Stomach (tissue), 8 donors: ENCODE measurements at regions not wholly inside any gene's neighbourhood (a gene's known extent, or its start where the extent isn't known, plus 50 kb on each side); places are given as distances from the start of the nearest gene placed in this dataset.
"Not testable (repeated sequence)": the region's sequence is repeated elsewhere in the genome, so short reads cannot be mapped to it uniquely, and the experiment has no call there.

Source experiments
- DNase-seq, 2 donors: peaks; one replicate each; pipeline versions ENCODE4 v3.0.0 to v3.0.0-alpha.2; 2013 to 2019
- H3K27ac ChIP-seq, 5 donors: fragments of 200-600 bp in 4 of 5; sonication (generic) in 4 of 5; one replicate each; pipeline ENCODE4 v1.5.1; 2013 to 2019; ENCODE audit warnings: mild to moderate bottlenecking in 1 of 5, moderate library complexity in 1 of 5
- H3K27me3 ChIP-seq, 3 donors: fragments of 200-600 bp; sonication (generic); one replicate each; pipeline ENCODE4 v1.5.1; 2017 to 2019; ENCODE audit warnings: mixed run types in 1 of 3
- H3K36me3 ChIP-seq, 4 donors: fragments of 200-600 bp; sonication (generic); 1 replicate in 3 of 4; 2 replicates in 1 of 4; pipeline ENCODE4 v1.5.1; 2016 to 2019
- H3K4me1 ChIP-seq, 4 donors: fragments of 200-600 bp; sonication (generic); one replicate each; pipeline ENCODE4 v1.5.1; 2016 to 2019
- H3K4me3 ChIP-seq, 4 donors: fragments of 200-600 bp; sonication (generic) in 3 of 4; one replicate each; pipeline ENCODE4 v1.5.1; 2016 to 2019; ENCODE audit warnings: mild to moderate bottlenecking in 1 of 4
- H3K9me3 ChIP-seq, 4 donors: fragments of 200-600 bp; sonication (generic); one replicate each; pipeline ENCODE4 v1.5.1; 2016 to 2019
- EP300 ChIP-seq: sonication (generic); formaldehyde crosslinking; IDR thresholded peaks from one replicate; pipeline ENCODE4 v1.6.1; 2017; ENCODE audit warnings: antibody characterized with exemption
- POLR2A ChIP-seq, 4 donors: fragments of 450-650 bp; IDR thresholded peaks; one replicate each; pipeline ENCODE4 v1.6.1; 2016; ENCODE audit warnings: antibody characterized with exemption in 4 of 4, control low read depth in 2 of 4, mild to moderate bottlenecking in 1 of 4, moderate library complexity in 1 of 4
- POLR2AphosphoS5 ChIP-seq, 3 donors: sonication (generic); formaldehyde crosslinking; IDR thresholded peaks; one replicate each; pipeline ENCODE4 v1.6.1; 2016; ENCODE audit warnings: antibody characterized with exemption in 3 of 3
- WGBS, 5 donors: extraction: QIAGEN DNeasy Blood & Tissue Kit in 3 of 5; methylation state at CpG; one replicate each; pipeline versions ENCODE4 v1.1.5 to v1.1.7; 2013 to 2018; 5-methylcytosine and 5-hydroxymethylcytosine counted together
- intact Hi-C: fragments of 100-400 bp; cut with DNase I; formaldehyde crosslinking; loops from one replicate; pipeline ENCODE4 v1.15.1; 2023; ENCODE audit warnings: low total_unique reads
- TF ChIP-seq, protein P1 (sequence below), 7 experiments: fragments of 450-650 bp in 4 of 7; fragments of 200-600 bp in 3 of 7; sonication (generic) in 3 of 7; IDR thresholded peaks; one replicate each; pipeline ENCODE4 v1.5.1; 2016 to 2019; ENCODE audit warnings: antibody characterized with exemption in 7 of 7, control low read depth in 2 of 7, mild to moderate bottlenecking in 1 of 7
- donor health status: healthy with polysubstance abuse.
- donor health status: Bipolar disorder and iron deficiency.
- donor health status: healthy.

GRCh38 chr15:93341164-93341563 lies 252.2 kb upstream of the RGMA start:
- Histone ChIP-seq H3K27ac (no peak overlapping the region), H3K4me1 (no peaks in the 10 kb centered on the region), H3K9me3 (no peaks in the 10 kb centered on the region), H3K36me3 (no peaks in the 10 kb centered on the region), H3K27me3 (no peaks in the 10 kb centered on the region), H3K4me3 (no peak overlapping the region)
- no peak for DNase-seq
- intact Hi-C loops, result no loop called here
- TF ChIP-seq POLR2A (IDR thresholded peaks at IDR 0.05) (no peak), POLR2AphosphoS5 (IDR thresholded peaks at IDR 0.05) (no peak), EP300 (no peak)
- TF ChIP-seq, protein P1, sequence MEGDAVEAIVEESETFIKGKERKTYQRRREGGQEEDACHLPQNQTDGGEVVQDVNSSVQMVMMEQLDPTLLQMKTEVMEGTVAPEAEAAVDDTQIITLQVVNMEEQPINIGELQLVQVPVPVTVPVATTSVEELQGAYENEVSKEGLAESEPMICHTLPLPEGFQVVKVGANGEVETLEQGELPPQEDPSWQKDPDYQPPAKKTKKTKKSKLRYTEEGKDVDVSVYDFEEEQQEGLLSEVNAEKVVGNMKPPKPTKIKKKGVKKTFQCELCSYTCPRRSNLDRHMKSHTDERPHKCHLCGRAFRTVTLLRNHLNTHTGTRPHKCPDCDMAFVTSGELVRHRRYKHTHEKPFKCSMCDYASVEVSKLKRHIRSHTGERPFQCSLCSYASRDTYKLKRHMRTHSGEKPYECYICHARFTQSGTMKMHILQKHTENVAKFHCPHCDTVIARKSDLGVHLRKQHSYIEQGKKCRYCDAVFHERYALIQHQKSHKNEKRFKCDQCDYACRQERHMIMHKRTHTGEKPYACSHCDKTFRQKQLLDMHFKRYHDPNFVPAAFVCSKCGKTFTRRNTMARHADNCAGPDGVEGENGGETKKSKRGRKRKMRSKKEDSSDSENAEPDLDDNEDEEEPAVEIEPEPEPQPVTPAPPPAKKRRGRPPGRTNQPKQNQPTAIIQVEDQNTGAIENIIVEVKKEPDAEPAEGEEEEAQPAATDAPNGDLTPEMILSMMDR (IDR thresholded peaks at IDR 0.05), result no peak
- WGBS, 5 donors, result 81 to 92% (median 87%) methylated on average over 4 of the region's 4 CpGs

DNA sequence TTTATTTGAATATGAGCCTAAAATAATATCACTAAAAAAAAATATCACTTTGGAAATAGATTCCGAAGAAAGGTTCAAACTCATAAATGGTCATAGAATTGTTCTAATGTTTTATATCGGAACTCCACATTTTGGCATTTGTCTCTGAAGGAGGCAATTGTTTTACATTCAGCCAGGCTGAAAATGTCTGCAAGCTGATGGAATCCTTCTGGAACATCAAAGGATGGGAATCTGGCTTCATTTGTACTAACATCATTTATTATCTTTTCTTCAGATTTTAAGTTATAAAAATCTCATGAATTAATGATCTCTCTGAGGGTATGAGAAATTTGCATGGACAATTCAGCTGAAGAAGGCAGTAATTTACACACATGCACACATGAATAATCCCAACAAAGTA lies 251.4 kb upstream of the RGMA start:
- Histone ChIP-seq H3K9me3 (no peaks in the 10 kb centered on the region), H3K4me3 (no peak overlapping the region), H3K27me3 (no peaks in the 10 kb centered on the region), H3K27ac (no peak overlapping the region), H3K36me3 (no peaks in the 10 kb centered on the region), H3K4me1 (no peaks in the 10 kb centered on the region)
- DNase-seq, result peak in 1 of 2 donors; percentile 23
- intact Hi-C loops, result no loop called here
- no peak for TF ChIP-seq POLR2AphosphoS5 (IDR thresholded peaks at IDR 0.05)
- no peak for TF ChIP-seq EP300
- no peak for TF ChIP-seq POLR2A (IDR thresholded peaks at IDR 0.05)
- TF ChIP-seq, protein P1 (IDR thresholded peaks at IDR 0.05), result no peak
- 77 to 90% (median 86%) methylated on average over 2 of the region's 2 CpGs for WGBS, 5 donors

DNA sequence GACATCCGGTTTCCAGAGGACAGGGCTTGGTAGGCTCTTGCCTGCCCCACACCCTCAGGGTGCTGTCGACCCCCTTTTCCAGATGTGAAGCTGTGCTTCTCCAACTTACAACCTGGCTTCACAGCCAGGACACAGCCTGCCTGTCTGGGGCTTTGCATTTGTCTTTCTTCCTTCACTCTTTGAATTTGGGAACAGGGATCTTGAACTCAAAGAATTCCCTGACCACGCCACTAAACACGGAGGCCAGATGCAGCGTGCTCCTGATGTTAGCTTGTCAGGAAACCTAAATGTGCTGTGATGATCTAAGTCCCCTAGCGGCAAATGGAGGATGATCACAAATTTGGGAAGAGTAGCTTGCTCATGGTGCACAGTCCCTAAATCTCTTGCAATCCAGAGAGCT lies 244.8 kb upstream of the RGMA start:
- intact Hi-C loops, result no loop called here

DNA sequence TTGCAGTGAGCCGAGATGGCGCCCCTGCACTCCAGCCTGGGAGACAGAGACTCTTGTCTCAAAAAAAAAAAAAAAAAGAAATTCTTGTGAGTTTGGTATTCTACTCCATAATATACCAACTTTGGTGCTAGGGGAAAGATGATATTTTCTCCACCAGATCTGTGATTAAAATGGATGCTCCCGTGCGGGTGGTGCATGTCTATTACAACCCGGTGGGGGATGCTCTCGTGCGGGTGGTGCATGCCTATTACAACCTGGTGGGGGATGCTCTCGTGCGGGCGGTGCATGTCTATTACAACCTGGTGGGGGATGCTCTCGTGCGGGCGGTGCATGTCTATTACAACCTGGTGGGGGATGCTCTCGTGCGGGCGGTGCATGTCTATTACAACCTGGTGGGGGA lies 244.1 kb upstream of the RGMA start:
- H3K9me3 ChIP-seq, DNase-seq, H3K27ac ChIP-seq: not testable (repeated sequence)

More for the DNA sequence above, 244.8 kb upstream of the RGMA start:
- Histone ChIP-seq H3K27ac (no peak overlapping the region), H3K9me3 (no peaks in the 10 kb centered on the region), H3K4me1 (peaks cover 0 to 19% (median 9%) of the 10 kb centered on the region in 4 donors), H3K27me3 (peaks cover 0 to 27% (median 4%) of the 10 kb centered on the region in 3 donors), H3K36me3 (no peaks in the 10 kb centered on the region), H3K4me3 (no peak overlapping the region)
- 20 to 43% (median 34%) methylated on average over 6 of the region's 6 CpGs for WGBS, 5 donors
- DNase-seq, result peak in 1 of 2 donors; percentile 32
- TF ChIP-seq POLR2AphosphoS5 (IDR thresholded peaks at IDR 0.05) (no peak), EP300 (no peak), POLR2A (IDR thresholded peaks at IDR 0.05) (no peak)
- TF ChIP-seq, protein P1 (IDR thresholded peaks at IDR 0.05), result no peak

DNA sequence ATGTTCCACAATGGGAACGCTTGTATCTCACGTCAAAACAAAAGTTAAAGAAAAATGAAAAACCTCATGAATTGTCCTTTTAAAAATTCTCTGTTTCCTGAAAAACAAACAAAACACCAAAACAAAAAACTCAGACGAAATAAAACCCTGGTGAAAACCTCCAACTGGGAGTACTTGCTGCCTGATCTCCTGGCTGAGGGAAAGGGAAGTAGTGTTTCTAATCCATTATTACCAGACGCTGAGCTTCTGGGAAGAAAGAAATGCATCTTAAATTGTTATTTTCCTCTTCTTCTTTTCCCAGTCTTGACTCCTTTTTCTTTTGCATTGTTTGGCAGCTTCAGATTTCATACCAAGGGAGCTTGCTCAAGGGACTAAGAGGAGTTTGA lies 243.2 kb upstream of the RGMA start:
- TF ChIP-seq EP300 (no peak), POLR2A (IDR thresholded peaks at IDR 0.05) (no peak), POLR2AphosphoS5 (IDR thresholded peaks at IDR 0.05) (no peak)
- TF ChIP-seq, protein P1 (IDR thresholded peaks at IDR 0.05), result no peak
- DNase-seq, result peak in 1 of 2 donors; percentile 36
- peaks cover 0 to 19% (median 9%) of the 10 kb centered on the region in 4 donors for H3K4me1 ChIP-seq
- 15 to 28% (median 18%) methylated on average over 4 of the region's 4 CpGs for WGBS, 5 donors
- no peak overlapping the region for H3K4me3 ChIP-seq
- H3K36me3 ChIP-seq, result no peaks in the 10 kb centered on the region
- intact Hi-C loops, result no loop called here
- H3K27ac ChIP-seq, result no peak overlapping the region
- no peaks in the 10 kb centered on the region for H3K9me3 ChIP-seq
- peaks cover 0 to 27% (median 4%) of the 10 kb centered on the region in 3 donors for H3K27me3 ChIP-seq

More for the DNA sequence above, 244.1 kb upstream of the RGMA start:
- Histone ChIP-seq H3K4me1 (peaks cover 0 to 19% (median 9%) of the 10 kb centered on the region in 4 donors), H3K27me3 (peaks cover 0 to 27% (median 4%) of the 10 kb centered on the region in 3 donors)
- H3K4me3 ChIP-seq, intact Hi-C loops, H3K36me3 ChIP-seq: not testable (repeated sequence)
- 25 to 52% (median 42%) methylated on average over 13 to 16 of the region's 16 CpGs for WGBS, 5 donors
